HUES6 (cell line): ENCODE measurements at regions not wholly inside any gene's neighbourhood (a gene's known extent, or its start where the extent isn't known, plus 50 kb on each side); places are given as distances from the start of the nearest gene placed in this dataset.
"Not testable (repeated sequence)": the region's sequence is repeated elsewhere in the genome, so short reads cannot be mapped to it uniquely, and the experiment has no call there.

ENCODE experiments used
- H3K27ac ChIP-seq: 2 replicates; pipeline ENCODE4 v1.7.0; 2013; ENCODE audit warnings: low read depth, mild to moderate bottlenecking, low read length, inconsistent platforms
- H3K27me3 ChIP-seq: 2 replicates; pipeline ENCODE4 v1.6.1; 2013; ENCODE audit warnings: low read length; ENCODE audit not compliant: control insufficient read depth, insufficient read depth
- H3K36me3 ChIP-seq: 2 replicates; pipeline ENCODE4 v1.6.1; 2013; ENCODE audit warnings: low read length; ENCODE audit not compliant: control insufficient read depth, insufficient read depth
- H3K4me1 ChIP-seq: 2 replicates; pipeline ENCODE4 v1.6.1; 2013; ENCODE audit warnings: low read length; ENCODE audit not compliant: control insufficient read depth, insufficient read depth
- H3K4me3 ChIP-seq: 2 replicates; pipeline ENCODE4 v1.5.1; 2013; ENCODE audit warnings: low read depth, low read length
- H3K9ac ChIP-seq: one replicate; pipeline ENCODE4 v1.6.1; 2013; ENCODE audit warnings: mild to moderate bottlenecking, low read length
- H3K9me3 ChIP-seq: 2 replicates; pipeline ENCODE4 v1.6.1; 2013; ENCODE audit warnings: low read depth, low read length; ENCODE audit not compliant: control insufficient read depth, insufficient read depth

- H3K27me3 ChIP-seq, H3K4me3 ChIP-seq, H3K36me3 ChIP-seq, H3K27ac ChIP-seq, H3K4me1 ChIP-seq, H3K9ac ChIP-seq: not testable (repeated sequence)
- H3K9me3 ChIP-seq: peaks cover 20% of the 10 kb centered on the region; the same call in 1 of the 2 replicates
Measured at GRCh38 chr9:65395121-65395520, 110.1 kb upstream of the FOXD4L5 start.

GRCh38 chr9:65393111-65393810 is 108.3 kb upstream of the FOXD4L5 start:
- H3K9ac ChIP-seq, H3K36me3 ChIP-seq, H3K27me3 ChIP-seq, H3K27ac ChIP-seq, H3K4me1 ChIP-seq, H3K4me3 ChIP-seq: not testable (repeated sequence)
- peaks cover 22% of the 10 kb centered on the region; the same call in 1 of the 2 replicates for H3K9me3 ChIP-seq

- H3K36me3 ChIP-seq: not testable (repeated sequence)
Measured at GRCh38 chr9:65392611-65393010, 107.6 kb upstream of the FOXD4L5 start.

GRCh38 chr9:65389710-65390109 is 104.7 kb upstream of the FOXD4L5 start:
- not testable (repeated sequence) for H3K4me1 ChIP-seq, H3K27ac ChIP-seq, H3K27me3 ChIP-seq, H3K36me3 ChIP-seq, H3K4me3 ChIP-seq, H3K9ac ChIP-seq
- H3K9me3 ChIP-seq: peaks cover 47% of the 10 kb centered on the region; the same call in 1 of the 2 replicates

More at GRCh38 chr9:65392611-65393010, 107.6 kb upstream of the FOXD4L5 start:
- not testable (repeated sequence) for H3K4me3 ChIP-seq, H3K27ac ChIP-seq, H3K9ac ChIP-seq, H3K4me1 ChIP-seq, H3K27me3 ChIP-seq
- peaks cover 26% of the 10 kb centered on the region; the same call in 1 of the 2 replicates for H3K9me3 ChIP-seq

- H3K9ac ChIP-seq, H3K4me1 ChIP-seq, H3K27ac ChIP-seq, H3K36me3 ChIP-seq, H3K4me3 ChIP-seq, H3K27me3 ChIP-seq: not testable (repeated sequence)
- H3K9me3 ChIP-seq: peaks cover 50% of the 10 kb centered on the region; the same call in 1 of the 2 replicates
Measured at GRCh38 chr9:65389216-65389615, 104.2 kb upstream of the FOXD4L5 start.

- H3K36me3 ChIP-seq, H3K27me3 ChIP-seq, H3K4me1 ChIP-seq, H3K27ac ChIP-seq, H3K9ac ChIP-seq: not testable (repeated sequence)
- H3K4me3 ChIP-seq: peak overlapping the region; percentile 27; the same call in 1 of the 2 replicates
- peaks cover 52% of the 10 kb centered on the region; the same call in 1 of the 2 replicates for H3K9me3 ChIP-seq
Measured at GRCh38 chr9:65386699-65387098, 101.7 kb upstream of the FOXD4L5 start.

- not testable (repeated sequence) for H3K4me1 ChIP-seq, H3K27me3 ChIP-seq, H3K27ac ChIP-seq, H3K4me3 ChIP-seq, H3K36me3 ChIP-seq, H3K9ac ChIP-seq
- H3K9me3 ChIP-seq: peaks cover 49% of the 10 kb centered on the region; the same call in 1 of the 2 replicates
Measured at GRCh38 chr9:65386191-65386590, 101.2 kb upstream of the FOXD4L5 start.

- H3K9ac ChIP-seq, H3K4me1 ChIP-seq, H3K36me3 ChIP-seq, H3K27ac ChIP-seq, H3K4me3 ChIP-seq, H3K27me3 ChIP-seq: not testable (repeated sequence)
- H3K9me3 ChIP-seq: peaks cover 43% of the 10 kb centered on the region; the same call in 1 of the 2 replicates
Measured at GRCh38 chr9:65385655-65386024, 100.6 kb upstream of the FOXD4L5 start.

- not testable (repeated sequence) for H3K27me3 ChIP-seq, H3K4me3 ChIP-seq, H3K27ac ChIP-seq, H3K36me3 ChIP-seq, H3K4me1 ChIP-seq, H3K9ac ChIP-seq
- H3K9me3 ChIP-seq: peaks cover 38% of the 10 kb centered on the region; the same call in 1 of the 2 replicates
Measured at GRCh38 chr9:65384759-65385654, 100.0 kb upstream of the FOXD4L5 start.

- not testable (repeated sequence) for H3K4me3 ChIP-seq, H3K27ac ChIP-seq, H3K36me3 ChIP-seq, H3K4me1 ChIP-seq, H3K9ac ChIP-seq, H3K27me3 ChIP-seq
- H3K9me3 ChIP-seq: peaks cover 36% of the 10 kb centered on the region; the same call in 1 of the 2 replicates
Measured at GRCh38 chr9:65384066-65384465, 99.1 kb upstream of the FOXD4L5 start.

GRCh38 chr9:65383646-65384045 is 98.6 kb upstream of the FOXD4L5 start:
- H3K27ac ChIP-seq, H3K4me1 ChIP-seq, H3K36me3 ChIP-seq, H3K27me3 ChIP-seq, H3K4me3 ChIP-seq, H3K9ac ChIP-seq: not testable (repeated sequence)
- peaks cover 34% of the 10 kb centered on the region; the same call in 1 of the 2 replicates for H3K9me3 ChIP-seq
